ENCODE measurements at regions not wholly inside any gene's neighbourhood (a gene's known extent, or its start where the extent isn't known, plus 50 kb on each side); places are given as distances from the start of the nearest gene placed in this dataset.

GRCh38 chr9:99489060-99489413 lies 267.0 kb downstream of the SEC61B start:
- no peak for TF ChIP-seq CTCF (IDR thresholded peaks at IDR 0.05)
- TF ChIP-seq POLR2AphosphoS5 (IDR thresholded peaks at IDR 0.05; ENCODE audit: low read depth, low read length): no peak
- peak; percentile 27 for TF ChIP-seq RAD21 (IDR thresholded peaks at IDR 0.05; ENCODE audit: low read length)
- no peak for TF ChIP-seq CHD2 (IDR thresholded peaks at IDR 0.05; ENCODE audit: low read length, partially characterized antibody)
- no peak for TF ChIP-seq GABPA (IDR thresholded peaks at IDR 0.05; ENCODE audit: low read depth)
- no peak for TF ChIP-seq FOXJ3 (CRISPR knock-in tag; IDR thresholded peaks at IDR 0.05)
- no peak for TF ChIP-seq RFX5 (IDR thresholded peaks at IDR 0.05; ENCODE audit: low read length)
- TF ChIP-seq MAX (IDR thresholded peaks at IDR 0.05; ENCODE audit: low read depth): no peak
- TF ChIP-seq FOSL2 (IDR thresholded peaks at IDR 0.05; ENCODE audit: borderline replicate concordance, low read depth): no peak
- no peak for TF ChIP-seq MEF2A (IDR thresholded peaks at IDR 0.05; ENCODE audit: borderline replicate concordance, low read depth)
- TF ChIP-seq JUND (IDR thresholded peaks at IDR 0.05): no peak
- no peak for TF ChIP-seq USF1 (IDR thresholded peaks at IDR 0.05; ENCODE audit: borderline replicate concordance, low read depth)
- TF ChIP-seq IRF3 (IDR thresholded peaks at IDR 0.05; ENCODE audit: low read depth, low read length): no peak
